H1 (cell line): ENCODE measurements at regions not wholly inside any gene's neighbourhood (a gene's known extent, or its start where the extent isn't known, plus 50 kb on each side); places are given as distances from the start of the nearest gene placed in this dataset.

Source experiments
- BRCA1 ChIP-seq: IDR thresholded peaks from 2 replicates; pipeline ENCODE4 v1.6.1; 2012; ENCODE audit warnings: low read depth, low read length, improper control_type of control experiment
- CTCF ChIP-seq, 3 experiments: IDR thresholded peaks; 1 replicate in 2 of 3; 2 replicates in 1 of 3; pipeline versions ENCODE4 v1.5.1 to v1.6.1; 2011; ENCODE audit warnings: low read length in 3 of 3, mild to moderate bottlenecking in 3 of 3, inconsistent platforms in 2 of 3, low read depth in 1 of 3, moderate library complexity in 1 of 3; ENCODE audit not compliant: insufficient read depth in 1 of 3; ENCODE audit errors: control extremely low read depth in 1 of 3
- POLR2A ChIP-seq, 2 experiments: IDR thresholded peaks; 1 replicate in 1 of 2; 2 replicates in 1 of 2; pipeline ENCODE4 v1.6.1; 2011; ENCODE audit warnings: low read depth in 2 of 2, low read length in 2 of 2, mild to moderate bottlenecking in 2 of 2; ENCODE audit errors: control extremely low read depth in 1 of 2
- RFX5 ChIP-seq: IDR thresholded peaks from 2 replicates; pipeline ENCODE4 v1.6.1; 2011; ENCODE audit warnings: low read depth, low read length, improper control_type of control experiment, borderline replicate concordance
- USF2 ChIP-seq: IDR thresholded peaks from 2 replicates; pipeline ENCODE4 v1.6.1; 2011; ENCODE audit warnings: low read length, improper control_type of control experiment
- ZNF274 ChIP-seq: IDR thresholded peaks from 2 replicates; pipeline ENCODE4 v1.7.0; 2012; ENCODE audit warnings: low read length, borderline replicate concordance; ENCODE audit errors: extremely low read depth
- TF ChIP-seq, protein P1 (sequence below): IDR thresholded peaks from 2 replicates; pipeline ENCODE4 v1.6.1; 2012; ENCODE audit warnings: inconsistent platforms

GRCh38 chr10:27390681-27391080 lies 113.4 kb upstream of the RAB18 start:
- TF ChIP-seq BRCA1 (no peak), ZNF274 (no peak), USF2 (no peak), RFX5 (no peak), CTCF (IDR thresholded peaks at IDR 0.05; ENCODE audit: control extremely low read depth in 1 of 3, insufficient read depth in 1 of 3, low read depth in 1 of 3, low read length in 3 of 3) (no peak), POLR2A (IDR thresholded peaks at IDR 0.05; ENCODE audit: control extremely low read depth in 1 of 2, low read depth in 2 of 2, low read length in 2 of 2) (no peak)
- TF ChIP-seq, protein P1, sequence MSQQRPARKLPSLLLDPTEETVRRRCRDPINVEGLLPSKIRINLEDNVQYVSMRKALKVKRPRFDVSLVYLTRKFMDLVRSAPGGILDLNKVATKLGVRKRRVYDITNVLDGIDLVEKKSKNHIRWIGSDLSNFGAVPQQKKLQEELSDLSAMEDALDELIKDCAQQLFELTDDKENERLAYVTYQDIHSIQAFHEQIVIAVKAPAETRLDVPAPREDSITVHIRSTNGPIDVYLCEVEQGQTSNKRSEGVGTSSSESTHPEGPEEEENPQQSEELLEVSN = no peak
